Endodermal cell (in vitro differentiated cells): ENCODE measurements at regions not wholly inside any gene's neighbourhood (a gene's known extent, or its start where the extent isn't known, plus 50 kb on each side); places are given as distances from the start of the nearest gene placed in this dataset.

ENCODE experiments used
- DNase-seq: peaks from one replicate; pipeline ENCODE4 v3.0.0-alpha.2; 2017
- H3K27ac ChIP-seq: 2 replicates; pipeline ENCODE4 v1.5.1; 2013; ENCODE audit warnings: mild to moderate bottlenecking, low read depth, low read length, moderate library complexity
- H3K27me3 ChIP-seq: 2 replicates; pipeline ENCODE4 v1.6.1; 2013; ENCODE audit warnings: mild to moderate bottlenecking, low read length, moderate library complexity; ENCODE audit not compliant: insufficient read depth, control insufficient read depth, poor library complexity, severe bottlenecking
- H3K36me3 ChIP-seq: 2 replicates; pipeline ENCODE4 v1.7.0; 2013; ENCODE audit warnings: mild to moderate bottlenecking, low read length, moderate library complexity; ENCODE audit not compliant: control insufficient read depth, insufficient read depth
- H3K4me1 ChIP-seq: one replicate; pipeline ENCODE4 v1.7.0; 2013; ENCODE audit warnings: low read length; ENCODE audit not compliant: control insufficient read depth, insufficient read depth
- H3K4me3 ChIP-seq: 2 replicates; pipeline ENCODE4 v1.5.1; 2013; ENCODE audit warnings: mild to moderate bottlenecking, low read length, moderate library complexity
- H3K9ac ChIP-seq: 2 replicates; pipeline ENCODE4 v1.6.1; 2013; ENCODE audit warnings: mild to moderate bottlenecking, low read length, moderate library complexity; ENCODE audit not compliant: poor library complexity, severe bottlenecking; ENCODE audit errors: extremely low read depth
- H3K9me3 ChIP-seq: 2 replicates; pipeline ENCODE4 v1.6.1; 2013; ENCODE audit warnings: mild to moderate bottlenecking, low read length, moderate library complexity; ENCODE audit not compliant: control insufficient read depth
- H3K27ac Mint-ChIP-seq: 2 replicates; pipeline ENCODE4 v1.8.0; 2020; ENCODE audit warnings: mixed read lengths
- H3K27me3 Mint-ChIP-seq: 2 replicates; pipeline ENCODE4 v1.8.0; 2021; ENCODE audit warnings: mild to moderate bottlenecking, mixed read lengths; ENCODE audit not compliant: insufficient read depth
- H3K36me3 Mint-ChIP-seq: 2 replicates; pipeline ENCODE4 v1.8.0; 2020; ENCODE audit warnings: low read depth, mixed read lengths
- H3K4me1 Mint-ChIP-seq: 2 replicates; pipeline ENCODE4 v1.8.0; 2020; ENCODE audit warnings: mixed read lengths
- H3K4me3 Mint-ChIP-seq: 2 replicates; pipeline ENCODE4 v1.8.0; 2020; ENCODE audit warnings: mild to moderate bottlenecking, moderate library complexity, mixed read lengths
- H3K9me3 Mint-ChIP-seq: 2 replicates; pipeline ENCODE4 v1.8.0; 2020; ENCODE audit warnings: mild to moderate bottlenecking, mixed read lengths
- WGBS, 2 experiments: methylation state at CpG; one replicate each; pipeline versions ENCODE4 v1.1.5 to v1.1.7; 2013; ENCODE audit warnings: missing lambda C conversion rate in 2 of 2, mixed read lengths in 1 of 2; ENCODE audit not compliant: insufficient coverage in 1 of 2, insufficient read length in 1 of 2; 5-methylcytosine and 5-hydroxymethylcytosine counted together
- TF ChIP-seq, protein P1 (sequence below): fragments of 200-600 bp; sonication (generic); conservative IDR thresholded peaks from 2 replicates; pipeline ENCODE4 v1.5.0; 2021; ENCODE audit warnings: antibody characterized with exemption, mild to moderate bottlenecking

DNA sequence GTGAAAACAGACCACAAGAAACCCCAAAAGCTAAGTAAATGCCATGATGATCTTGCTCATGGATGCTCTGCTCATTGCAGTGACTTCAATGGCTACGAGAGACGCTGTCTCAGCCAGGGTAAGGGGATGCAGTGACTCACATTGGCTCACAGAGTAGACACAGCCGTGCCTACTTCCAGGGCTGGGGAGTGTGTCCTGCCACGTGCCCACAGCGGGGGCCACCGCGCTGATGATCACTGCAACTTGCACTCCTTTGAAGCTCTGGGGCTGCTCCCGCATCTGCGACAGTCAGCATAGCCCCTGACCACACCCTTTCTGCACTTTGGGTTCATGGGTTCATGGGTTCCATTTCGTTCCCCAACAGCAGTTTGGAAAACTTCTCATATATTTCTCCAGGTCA is 231.4 kb upstream of the RPL38 start:
- H3K4me1 Mint-ChIP-seq = peaks cover 31% of the 10 kb centered on the region
- H3K9me3 ChIP-seq = no peaks in the 10 kb centered on the region
- H3K27me3 ChIP-seq = no peaks in the 10 kb centered on the region
- H3K9me3 Mint-ChIP-seq = no peaks in the 10 kb centered on the region
- H3K27ac ChIP-seq = no peak overlapping the region
- H3K9ac ChIP-seq = no peak overlapping the region
- H3K36me3 Mint-ChIP-seq = no peaks in the 10 kb centered on the region
- 92 to 96% methylated on average over 9 to 10 of the region's 10 CpGs for WGBS, 2 experiments
- H3K4me3 Mint-ChIP-seq = no peak overlapping the region
- DNase-seq = peak; percentile 28
- H3K36me3 ChIP-seq = no peaks in the 10 kb centered on the region
- no peak overlapping the region for H3K4me3 ChIP-seq
- peaks cover 5% of the 10 kb centered on the region for H3K4me1 ChIP-seq
- peaks cover 40% of the 10 kb centered on the region for H3K27me3 Mint-ChIP-seq
- TF ChIP-seq, protein P1, sequence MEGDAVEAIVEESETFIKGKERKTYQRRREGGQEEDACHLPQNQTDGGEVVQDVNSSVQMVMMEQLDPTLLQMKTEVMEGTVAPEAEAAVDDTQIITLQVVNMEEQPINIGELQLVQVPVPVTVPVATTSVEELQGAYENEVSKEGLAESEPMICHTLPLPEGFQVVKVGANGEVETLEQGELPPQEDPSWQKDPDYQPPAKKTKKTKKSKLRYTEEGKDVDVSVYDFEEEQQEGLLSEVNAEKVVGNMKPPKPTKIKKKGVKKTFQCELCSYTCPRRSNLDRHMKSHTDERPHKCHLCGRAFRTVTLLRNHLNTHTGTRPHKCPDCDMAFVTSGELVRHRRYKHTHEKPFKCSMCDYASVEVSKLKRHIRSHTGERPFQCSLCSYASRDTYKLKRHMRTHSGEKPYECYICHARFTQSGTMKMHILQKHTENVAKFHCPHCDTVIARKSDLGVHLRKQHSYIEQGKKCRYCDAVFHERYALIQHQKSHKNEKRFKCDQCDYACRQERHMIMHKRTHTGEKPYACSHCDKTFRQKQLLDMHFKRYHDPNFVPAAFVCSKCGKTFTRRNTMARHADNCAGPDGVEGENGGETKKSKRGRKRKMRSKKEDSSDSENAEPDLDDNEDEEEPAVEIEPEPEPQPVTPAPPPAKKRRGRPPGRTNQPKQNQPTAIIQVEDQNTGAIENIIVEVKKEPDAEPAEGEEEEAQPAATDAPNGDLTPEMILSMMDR = no peak
- H3K27ac Mint-ChIP-seq = no peak overlapping the region

DNA sequence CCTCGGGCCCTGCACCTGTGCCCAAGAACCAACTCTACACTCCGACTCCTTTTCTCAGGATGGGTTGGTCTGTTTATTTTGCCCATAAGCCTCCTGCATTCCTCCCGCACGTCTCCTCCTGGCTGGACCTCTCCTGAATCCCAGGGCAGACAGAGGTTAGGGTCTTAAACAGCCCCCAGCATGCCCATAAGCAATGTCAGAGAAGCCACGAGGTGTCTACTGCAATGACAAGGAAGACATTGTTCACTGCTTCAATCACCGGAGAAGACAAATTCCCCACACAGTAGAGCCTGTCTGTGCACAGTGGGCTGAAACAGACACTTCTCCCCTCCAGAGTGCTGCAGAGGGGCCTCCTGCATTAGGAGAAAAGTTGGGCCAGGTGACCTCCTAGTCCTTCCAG is 230.6 kb upstream of the RPL38 start:
- TF ChIP-seq, protein P1 = no peak
- Histone ChIP-seq H3K27me3 (no peaks in the 10 kb centered on the region), H3K4me3 (no peak overlapping the region), H3K9ac (no peak overlapping the region), H3K4me1 (peaks cover 5% of the 10 kb centered on the region), H3K9me3 (no peaks in the 10 kb centered on the region), H3K36me3 (no peaks in the 10 kb centered on the region), H3K27ac (no peak overlapping the region)
- no peak overlapping the region for H3K27ac Mint-ChIP-seq
- no peaks in the 10 kb centered on the region for H3K9me3 Mint-ChIP-seq
- DNase-seq = peak; percentile 37
- 90 to 92% methylated on average over 3 to 6 of the region's 6 CpGs for whole genome bisulfite sequencing, 2 experiments
- H3K27me3 Mint-ChIP-seq = peaks cover 34% of the 10 kb centered on the region
- H3K36me3 Mint-ChIP-seq = no peaks in the 10 kb centered on the region
- no peak overlapping the region for H3K4me3 Mint-ChIP-seq
- peaks cover 38% of the 10 kb centered on the region for H3K4me1 Mint-ChIP-seq

DNA sequence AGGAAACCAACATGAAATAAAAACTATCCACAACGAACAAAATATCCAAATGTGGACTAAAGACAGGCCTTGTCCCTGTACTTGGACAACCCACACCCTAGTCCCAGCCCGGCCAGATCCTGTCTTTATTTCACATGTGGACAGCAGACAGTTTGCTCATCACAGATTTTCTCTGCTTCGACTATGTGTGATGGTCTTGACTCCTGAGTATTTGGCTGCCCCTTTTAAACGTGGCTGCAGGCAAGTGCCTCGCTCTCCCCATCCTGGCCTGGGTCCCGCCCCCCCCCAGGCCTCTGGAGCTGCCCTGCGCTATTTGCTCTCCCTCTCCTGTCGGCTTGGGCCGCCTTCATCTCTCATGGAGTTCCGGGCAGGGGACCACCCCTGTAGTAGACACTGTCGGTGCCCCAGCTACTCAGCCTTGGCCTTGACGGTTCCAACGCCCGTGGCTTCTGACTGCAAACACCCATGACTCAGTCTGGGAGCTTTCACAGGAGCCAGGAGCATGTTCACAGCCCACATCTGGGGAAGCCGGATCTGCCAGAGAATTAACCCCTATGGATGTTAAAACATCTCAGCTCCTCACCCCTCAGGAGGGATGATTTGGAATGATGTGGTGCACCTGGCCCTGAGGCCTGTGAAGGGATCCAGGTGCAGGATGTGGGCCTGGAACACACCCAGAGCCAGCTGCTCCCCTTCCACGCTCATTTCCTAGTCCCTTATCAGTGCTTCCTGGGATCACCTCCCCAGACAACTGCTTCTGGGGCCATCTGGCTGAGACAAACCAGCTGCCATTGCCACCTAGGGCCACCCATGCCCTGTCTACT is 229.7 kb upstream of the RPL38 start:
- peak; percentile 60 for DNase-seq
- H3K9me3 ChIP-seq = no peaks in the 10 kb centered on the region
- H3K4me3 ChIP-seq = no peak overlapping the region
- H3K27ac Mint-ChIP-seq = peak overlapping the region; percentile 88
- peaks cover 27% of the 10 kb centered on the region for H3K27me3 Mint-ChIP-seq
- H3K27me3 ChIP-seq = no peaks in the 10 kb centered on the region
- TF ChIP-seq, protein P1 = no peak
- H3K9me3 Mint-ChIP-seq = no peaks in the 10 kb centered on the region
- H3K4me1 Mint-ChIP-seq = peaks cover 38% of the 10 kb centered on the region
- 90 to 92% methylated on average over 9 to 16 of the region's 16 CpGs for WGBS, 2 experiments
- H3K4me1 ChIP-seq = peaks cover 5% of the 10 kb centered on the region
- no peak overlapping the region for H3K4me3 Mint-ChIP-seq
- H3K36me3 Mint-ChIP-seq = no peaks in the 10 kb centered on the region
- H3K36me3 ChIP-seq = no peaks in the 10 kb centered on the region
- H3K27ac ChIP-seq = peak overlapping the region; percentile 79
- H3K9ac ChIP-seq = peak overlapping the region; percentile 56
